Urothelium cell line (cell line): ENCODE measurements at regions not wholly inside any gene's neighbourhood (a gene's known extent, or its start where the extent isn't known, plus 50 kb on each side); places are given as distances from the start of the nearest gene placed in this dataset.

ENCODE experiments used
- DNase-seq: peaks from one replicate; pipeline ENCODE4 v3.0.0; 2011; ENCODE audit warnings: low spot score, mixed read lengths
- FAIRE-seq: peaks from 2 replicates; lab custom pipeline; 2011; peaks lifted over from hg19 to GRCh38; lab: Jason Lieb, UNC

GRCh38 chr2:81786811-81787210 lies 1482.3 kb upstream of the LRRTM1 start:
- FAIRE-seq (no peak), DNase-seq (no peak)

GRCh38 chr2:81767187-81767912 lies 1462.8 kb upstream of the LRRTM1 start:
- DNase-seq (peak; percentile 41), FAIRE-seq (no peak)

GRCh38 chr2:81747481-81748070 lies 1443.0 kb upstream of the LRRTM1 start:
- no peak for FAIRE-seq
- no peak for DNase-seq

DNA sequence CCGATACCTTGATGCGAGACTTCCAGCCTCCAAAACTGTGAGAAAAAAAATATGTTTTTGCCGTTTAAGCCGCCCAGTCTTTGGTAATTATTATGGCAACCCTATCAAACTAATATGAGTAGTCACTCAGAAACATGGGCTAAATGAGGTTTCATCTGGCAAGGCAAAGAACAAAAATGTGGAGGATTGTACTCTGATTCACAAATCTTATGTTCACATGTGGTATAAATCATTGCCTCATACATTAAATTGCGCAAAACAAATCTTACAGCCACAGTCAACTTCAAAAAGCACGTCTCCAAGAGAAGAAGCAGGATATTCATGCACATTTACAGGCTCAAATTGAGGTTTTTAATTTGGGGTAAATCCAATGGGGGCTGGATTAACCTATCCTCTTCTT lies 1435.4 kb upstream of the LRRTM1 start:
- FAIRE-seq (no peak), DNase-seq (no peak)

DNA sequence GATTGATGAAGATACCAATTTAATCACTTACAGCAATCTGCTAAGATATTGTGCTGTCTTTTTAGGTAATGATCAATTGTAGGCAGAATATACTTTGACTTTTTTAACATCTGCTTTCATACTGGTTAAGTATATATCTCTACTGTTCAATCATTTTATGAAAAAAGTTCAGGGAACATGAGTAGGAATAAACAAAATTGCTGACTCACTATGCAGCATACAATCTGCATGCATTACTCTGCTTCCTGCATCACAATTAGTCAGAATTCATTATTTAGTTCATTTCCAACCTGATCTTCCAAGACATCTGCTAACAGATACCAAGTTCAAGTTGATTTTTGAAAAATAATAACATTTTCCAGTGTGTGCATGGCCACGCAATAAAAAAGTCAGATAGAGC lies 1430.4 kb upstream of the LRRTM1 start:
- no peak for DNase-seq
- FAIRE-seq, result no peak

DNA sequence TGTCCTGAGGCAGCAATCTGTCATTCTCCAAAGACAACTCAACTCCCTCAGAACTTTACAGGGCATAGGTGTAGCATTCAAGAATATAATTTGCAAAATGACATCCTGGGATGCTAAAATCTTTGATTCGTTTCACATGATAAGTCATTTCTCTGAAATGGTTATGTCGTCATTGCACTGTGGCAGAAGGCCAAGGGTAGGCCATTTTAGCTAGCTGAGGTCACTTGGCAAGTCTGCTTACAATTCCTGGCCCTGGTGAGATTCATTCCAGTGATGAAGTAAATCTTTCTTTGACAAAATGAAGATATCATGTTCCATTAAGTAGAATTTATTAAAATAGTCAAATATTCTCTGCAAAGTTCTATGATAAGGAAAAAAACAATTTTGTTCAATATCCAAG lies 1410.3 kb upstream of the LRRTM1 start:
- FAIRE-seq (no peak), DNase-seq (no peak)

DNA sequence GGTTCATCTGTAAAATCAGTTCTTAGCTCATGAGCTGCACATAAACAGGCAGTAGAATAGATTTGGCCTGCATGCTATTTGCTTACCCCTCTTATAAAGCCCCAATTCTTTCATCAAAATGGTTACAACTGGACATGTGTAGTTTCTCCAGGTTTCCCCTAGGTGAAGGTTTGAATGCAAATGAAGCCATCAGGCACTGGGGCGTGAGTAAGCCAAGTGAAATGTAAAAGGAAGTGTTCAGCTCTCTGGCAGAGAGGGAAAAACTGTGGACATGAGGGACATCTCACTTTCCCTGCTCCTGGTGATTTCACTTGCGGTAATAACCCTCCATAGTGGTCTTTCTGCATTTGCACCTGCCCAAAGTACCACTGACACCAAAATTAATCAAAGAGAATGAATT lies 1402.3 kb upstream of the LRRTM1 start:
- DNase-seq (no peak), FAIRE-seq (no peak)

DNA sequence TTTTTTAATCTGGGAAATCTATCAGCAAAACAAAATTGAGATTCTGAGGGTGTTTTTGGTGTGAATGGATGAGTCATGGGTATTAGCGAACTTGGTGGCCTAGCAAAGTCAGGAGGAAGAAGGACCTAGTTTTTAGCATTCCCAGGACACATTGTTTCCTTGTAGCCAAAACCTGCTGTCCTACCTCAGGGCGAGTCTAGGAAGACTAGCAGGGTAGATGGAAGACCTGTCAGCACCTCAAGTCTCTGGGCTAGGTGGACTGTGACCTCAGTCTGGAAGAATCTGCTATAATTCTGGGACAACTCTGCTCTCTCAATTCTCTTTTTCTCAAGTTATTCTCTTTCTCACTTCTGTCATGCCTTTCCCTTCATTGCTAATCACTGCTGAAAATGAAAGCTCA lies 1399.3 kb upstream of the LRRTM1 start:
- DNase-seq (no peak), FAIRE-seq (no peak)

DNA sequence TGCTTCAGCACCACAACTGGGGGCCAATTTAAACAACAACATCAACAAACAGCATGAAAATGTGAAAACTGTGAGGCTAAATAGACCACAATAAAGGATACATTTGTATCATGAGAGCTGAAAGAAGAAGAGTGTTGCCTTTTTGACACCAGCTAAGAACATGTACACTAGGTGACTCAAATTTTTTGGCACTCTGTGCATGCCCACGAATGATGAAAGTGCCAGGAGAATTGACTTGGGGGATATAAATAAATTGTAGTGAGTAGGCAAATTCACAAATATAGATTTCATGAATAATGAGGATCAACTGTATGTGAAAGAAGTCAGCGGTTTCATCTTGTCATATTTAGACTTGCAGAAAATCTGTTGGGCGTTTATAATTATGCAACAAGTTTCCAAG lies 1388.0 kb upstream of the LRRTM1 start:
- DNase-seq (no peak), FAIRE-seq (no peak)

DNA sequence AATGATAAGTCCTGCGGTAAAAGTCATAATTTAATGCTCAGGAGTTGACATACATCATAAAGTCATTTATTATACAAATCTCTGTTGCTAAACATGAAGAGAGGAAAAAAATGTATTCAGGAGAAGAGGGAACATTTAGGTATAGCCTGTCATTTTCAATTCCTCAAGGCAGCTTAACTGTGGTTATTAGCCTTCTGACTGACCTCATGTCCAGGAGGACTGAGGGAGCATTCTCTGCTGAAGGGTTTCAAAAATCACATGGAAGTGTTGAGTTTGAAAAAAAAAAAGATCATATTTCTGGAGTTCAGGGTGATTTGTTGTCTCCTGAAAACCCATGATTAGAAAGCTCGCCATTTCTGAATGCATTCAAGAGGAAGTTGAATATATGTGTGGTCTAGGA lies 1371.1 kb upstream of the LRRTM1 start:
- DNase-seq (no peak), FAIRE-seq (no peak)

GRCh38 chr2:81672923-81673322 lies 1368.4 kb upstream of the LRRTM1 start:
- no peak for FAIRE-seq

GRCh38 chr2:81672516-81672915 lies 1368.0 kb upstream of the LRRTM1 start:
- DNase-seq, result no peak
- no peak for FAIRE-seq

More at GRCh38 chr2:81672923-81673322, 1368.4 kb upstream of the LRRTM1 start:
- DNase-seq, result no peak

DNA sequence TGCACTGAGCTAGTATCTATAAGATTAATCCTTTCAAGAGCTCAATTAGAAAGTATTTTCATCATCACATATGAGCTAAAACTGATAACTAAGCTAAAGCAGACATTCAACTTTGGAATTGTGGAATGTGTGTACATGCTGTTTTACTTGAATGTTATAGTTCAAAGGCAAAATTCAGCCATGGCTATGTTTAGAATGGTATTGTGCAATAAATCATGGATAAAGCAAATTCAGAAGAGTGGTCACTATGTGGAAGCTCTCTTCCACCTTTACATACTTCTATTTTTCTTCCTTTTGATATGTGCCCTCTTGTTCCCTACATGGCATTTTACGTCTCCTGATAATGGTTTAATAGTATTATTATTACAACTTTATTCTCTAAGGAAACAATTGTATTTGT lies 1366.3 kb upstream of the LRRTM1 start:
- FAIRE-seq, result no peak
- no peak for DNase-seq

DNA sequence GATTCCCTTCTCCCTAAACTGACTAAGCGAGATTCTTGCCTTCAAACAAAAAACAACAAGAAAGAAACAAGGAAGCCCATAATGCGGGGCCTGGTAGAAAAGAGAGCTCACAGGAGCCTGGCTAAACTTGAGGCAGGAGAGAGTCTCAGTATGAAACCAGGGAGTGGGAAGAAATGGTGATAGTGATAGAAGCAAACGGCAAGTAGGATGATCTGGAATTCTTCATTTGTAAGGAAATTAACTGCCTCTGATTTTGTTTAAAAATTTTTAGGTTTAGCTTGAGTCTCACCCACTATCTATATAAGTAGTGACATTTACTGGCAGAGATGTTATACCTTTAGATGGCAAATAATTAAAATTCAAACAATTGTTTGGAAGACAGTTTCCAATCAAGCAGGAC lies 1356.5 kb upstream of the LRRTM1 start:
- no peak for FAIRE-seq

GRCh38 chr2:81658227-81658626 lies 1353.7 kb upstream of the LRRTM1 start:
- FAIRE-seq (peak; percentile 98), DNase-seq (peak; percentile 72)

More for the DNA sequence above, 1356.5 kb upstream of the LRRTM1 start:
- no peak for DNase-seq

DNA sequence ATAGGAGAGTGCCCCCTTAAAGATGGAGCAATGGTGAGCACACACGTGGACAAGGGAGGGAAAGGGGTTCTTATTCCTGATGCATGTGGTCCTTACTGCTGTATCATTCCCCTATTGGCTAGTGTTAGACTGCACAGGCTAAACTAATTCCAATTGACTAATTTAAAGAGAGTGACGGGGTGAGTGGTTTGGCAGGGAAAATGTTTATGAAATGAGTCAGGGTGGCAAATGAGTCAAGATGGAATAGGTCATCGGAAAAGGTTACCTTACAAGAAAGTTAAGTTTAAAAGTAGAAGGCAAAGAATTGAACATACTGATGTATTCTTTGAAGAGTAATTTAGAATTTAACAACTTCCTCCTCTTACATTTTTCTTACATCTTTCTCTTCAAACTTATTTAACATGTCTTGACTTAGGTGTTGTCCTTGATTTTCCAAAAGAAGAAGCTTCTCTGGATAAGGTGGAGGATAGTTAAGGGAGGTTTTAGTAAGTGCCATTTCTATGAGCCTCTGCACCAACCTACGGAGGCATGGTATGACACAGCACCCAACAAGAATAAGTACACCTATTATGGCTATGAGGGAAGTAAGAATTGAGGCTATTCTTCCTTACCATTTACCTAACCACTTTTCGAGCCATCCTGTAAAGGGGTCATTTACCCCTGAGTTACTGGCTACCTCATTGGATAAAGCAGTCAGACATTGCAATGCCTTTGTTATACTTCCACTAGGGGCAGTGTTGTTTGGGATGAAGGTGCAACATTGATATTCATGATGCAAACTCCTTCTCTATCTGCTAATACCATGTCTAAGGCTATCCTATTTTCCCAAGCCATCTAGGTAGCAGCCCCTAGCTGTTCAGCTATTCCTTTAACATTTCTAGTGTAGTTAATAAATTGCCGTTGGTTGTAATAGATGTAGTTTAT lies 1345.8 kb upstream of the LRRTM1 start:
- DNase-seq (peak; percentile 13), FAIRE-seq (no peak)

GRCh38 chr2:81648806-81649205 lies 1344.3 kb upstream of the LRRTM1 start:
- no peak for DNase-seq
- FAIRE-seq, result no peak

DNA sequence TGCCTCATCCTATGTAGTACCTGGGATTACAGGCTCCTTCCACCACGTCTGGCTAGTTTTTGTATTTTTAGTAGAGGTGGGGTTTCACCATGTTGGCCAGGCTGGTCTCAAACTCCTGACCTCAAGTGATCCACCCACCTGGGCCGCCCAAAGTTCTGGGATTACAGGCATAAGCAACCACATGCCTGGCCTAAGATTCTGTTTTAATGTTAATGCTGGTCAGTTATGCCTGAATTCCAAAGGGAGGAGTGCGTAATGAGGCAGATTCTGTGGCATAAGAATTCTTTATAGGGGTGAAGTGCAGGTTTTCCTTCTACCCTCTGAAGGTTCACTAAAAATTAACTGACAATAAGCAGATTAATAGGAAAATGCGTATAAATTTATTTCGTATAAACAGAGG lies 1343.8 kb upstream of the LRRTM1 start:
- FAIRE-seq, result no peak
- no peak for DNase-seq

DNA sequence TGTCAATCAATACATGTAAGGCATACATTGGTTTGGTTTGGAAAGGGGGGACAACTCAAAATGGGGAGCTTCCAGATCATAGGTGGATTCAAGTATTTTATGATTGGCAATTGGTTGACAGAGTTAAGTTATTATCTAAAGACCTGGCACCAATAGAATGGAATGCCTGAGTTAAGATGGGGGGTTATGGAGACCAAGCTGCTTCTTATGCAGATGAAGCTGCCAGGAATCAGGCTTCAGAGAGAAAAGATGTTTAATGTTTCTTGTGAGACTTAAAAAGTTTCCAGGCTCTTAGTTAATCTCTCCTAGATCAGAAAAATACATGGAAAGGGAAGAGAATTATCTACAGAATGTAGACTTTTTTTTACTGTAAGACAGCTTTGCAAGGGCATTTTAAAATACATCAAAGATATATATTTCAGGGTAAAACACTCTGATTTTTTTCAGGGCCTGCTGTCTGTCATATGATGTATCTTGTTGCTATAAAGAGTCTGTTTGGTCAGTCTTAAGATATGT lies 1343.2 kb upstream of the LRRTM1 start:
- no peak for DNase-seq
- FAIRE-seq, result no peak

GRCh38 chr2:81645745-81646301 lies 1341.3 kb upstream of the LRRTM1 start:
- DNase-seq (no peak), FAIRE-seq (no peak)

DNA sequence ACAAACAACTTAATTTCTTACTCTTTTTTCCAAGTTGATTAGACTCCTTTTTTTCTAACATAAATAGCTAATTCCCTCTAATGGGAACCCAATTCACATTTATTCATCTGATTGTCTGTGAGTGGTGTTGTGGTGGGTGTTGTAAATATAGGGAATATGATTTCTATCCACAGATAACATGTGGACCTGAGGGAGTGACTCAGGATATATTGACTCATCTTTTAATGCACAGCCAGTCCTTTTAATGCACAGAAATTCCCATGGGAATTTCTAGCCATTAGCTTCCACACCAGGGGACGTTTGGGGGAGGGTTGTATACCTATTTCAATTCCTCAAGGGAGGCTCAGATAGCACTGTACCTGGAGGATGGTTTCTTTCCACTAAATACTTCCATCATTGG lies 1339.6 kb upstream of the LRRTM1 start:
- DNase-seq (no peak), FAIRE-seq (no peak)
